Astrocyte (in vitro differentiated cells and primary cell): ENCODE measurements at regions not wholly inside any gene's neighbourhood (a gene's known extent, or its start where the extent isn't known, plus 50 kb on each side); places are given as distances from the start of the nearest gene placed in this dataset.
"Not testable (repeated sequence)": the region's sequence is repeated elsewhere in the genome, so short reads cannot be mapped to it uniquely, and the experiment has no call there.

Experiments
- DNase-seq: peaks from one replicate; pipeline ENCODE4 v3.0.0-alpha.2; 2010; ENCODE audit warnings: low read depth
- FAIRE-seq: peaks from 2 replicates; lab custom pipeline; 2011; peaks lifted over from hg19 to GRCh38; lab: Jason Lieb, UNC
- H2AFZ ChIP-seq: 2 replicates; pipeline ENCODE4 v1.6.0; 2012; ENCODE audit warnings: low read depth, low read length, inconsistent platforms
- H3K27ac ChIP-seq: 2 replicates; pipeline ENCODE4 v1.5.1; 2011; ENCODE audit warnings: low read depth, low read length, inconsistent platforms
- H3K27me3 ChIP-seq: 2 replicates; pipeline ENCODE4 v1.6.0; 2011; ENCODE audit warnings: low read length, inconsistent platforms; ENCODE audit not compliant: insufficient read depth
- H3K36me3 ChIP-seq: 2 replicates; pipeline ENCODE4 v1.5.1; 2011; ENCODE audit warnings: low read length, inconsistent platforms; ENCODE audit not compliant: insufficient read depth
- H3K4me1 ChIP-seq: 2 replicates; pipeline ENCODE4 v1.5.1; 2011; ENCODE audit warnings: low read length, inconsistent platforms; ENCODE audit not compliant: insufficient read depth
- H3K4me2 ChIP-seq: 2 replicates; pipeline ENCODE4 v1.6.0; 2012; ENCODE audit warnings: low read length, inconsistent platforms
- H3K4me3 ChIP-seq: 2 replicates; pipeline ENCODE4 v1.5.1; 2011; ENCODE audit warnings: low read depth, mild to moderate bottlenecking, low read length, inconsistent platforms; ENCODE audit not compliant: insufficient read depth
- H3K79me2 ChIP-seq: 2 replicates; pipeline ENCODE4 v1.6.0; 2012; ENCODE audit warnings: mild to moderate bottlenecking, low read length, inconsistent platforms; ENCODE audit not compliant: insufficient read depth
- H3K9ac ChIP-seq: 2 replicates; pipeline ENCODE4 v1.6.0; 2012; ENCODE audit warnings: mild to moderate bottlenecking, low read length, inconsistent platforms
- H3K9me3 ChIP-seq: 2 replicates; pipeline ENCODE4 v1.5.1; 2012; ENCODE audit warnings: low read depth, mild to moderate bottlenecking, low read length, inconsistent platforms; ENCODE audit not compliant: insufficient read depth
- H4K20me1 ChIP-seq: 2 replicates; pipeline ENCODE4 v1.6.0; 2012; ENCODE audit warnings: low read length, inconsistent platforms; ENCODE audit not compliant: insufficient read depth
- H3K27ac Mint-ChIP-seq: one replicate; pipeline ENCODE4 v1.8.0; 2021; ENCODE audit warnings: mild to moderate bottlenecking, mixed read lengths; ENCODE audit not compliant: unreplicated experiment
- H3K27me3 Mint-ChIP-seq: one replicate; pipeline ENCODE4 v1.8.0; 2021; ENCODE audit warnings: low read depth, mixed read lengths; ENCODE audit not compliant: unreplicated experiment
- H3K36me3 Mint-ChIP-seq: one replicate; pipeline ENCODE4 v1.8.0; 2021; ENCODE audit warnings: low read depth, mixed read lengths; ENCODE audit not compliant: unreplicated experiment
- H3K4me1 Mint-ChIP-seq: one replicate; pipeline ENCODE4 v1.8.0; 2021; ENCODE audit warnings: low read depth, mixed read lengths; ENCODE audit not compliant: unreplicated experiment
- H3K4me3 Mint-ChIP-seq: one replicate; pipeline ENCODE4 v1.8.0; 2021; ENCODE audit warnings: mild to moderate bottlenecking, moderate library complexity, mixed read lengths; ENCODE audit not compliant: unreplicated experiment
- H3K9me3 Mint-ChIP-seq: one replicate; pipeline ENCODE4 v1.8.0; 2021; ENCODE audit warnings: mild to moderate bottlenecking, mixed read lengths; ENCODE audit not compliant: unreplicated experiment
- EZH2 ChIP-seq: IDR thresholded peaks from 2 replicates; pipeline ENCODE4 v1.6.1; 2012; ENCODE audit warnings: mild to moderate bottlenecking, low read length, inconsistent platforms; ENCODE audit not compliant: insufficient read depth
- TF ChIP-seq, protein P1 (sequence below): IDR thresholded peaks from 2 replicates; pipeline ENCODE4 v1.5.1; 2011; ENCODE audit warnings: low read depth, mild to moderate bottlenecking, inconsistent platforms, low read length, moderate library complexity; ENCODE audit not compliant: insufficient read depth

DNA sequence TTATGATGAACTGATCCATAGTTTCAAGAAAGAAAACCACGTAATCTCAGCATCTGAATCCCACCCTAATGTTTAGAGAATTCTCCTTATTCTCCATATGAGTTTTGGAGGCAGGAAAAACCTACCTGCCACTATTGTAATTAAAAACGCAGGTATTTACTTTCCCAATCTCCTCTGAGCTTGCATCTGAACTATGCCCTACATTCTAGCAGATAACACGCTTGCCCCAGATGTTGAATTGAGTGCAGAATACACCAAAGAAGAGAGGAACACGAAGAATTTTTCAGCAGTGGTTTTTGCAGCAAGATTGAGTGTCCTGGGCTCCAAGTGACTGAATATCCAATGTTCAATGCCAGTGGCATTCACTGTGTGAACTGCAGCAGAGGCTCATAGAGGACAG lies 182.4 kb downstream of the COX18 start:
- Histone ChIP-seq H2AFZ (no peak overlapping the region), H4K20me1 (no peaks in the 10 kb centered on the region), H3K4me2 (no peak overlapping the region), H3K27ac (no peak overlapping the region), H3K36me3 (no peaks in the 10 kb centered on the region), H3K27me3 (no peaks in the 10 kb centered on the region), H3K9ac (no peak overlapping the region), H3K79me2 (no peaks in the 10 kb centered on the region), H3K4me1 (no peaks in the 10 kb centered on the region), H3K4me3 (no peak overlapping the region), H3K9me3 (no peaks in the 10 kb centered on the region)
- H3K9me3 Mint-ChIP-seq: peaks cover 2% of the 10 kb centered on the region
- FAIRE-seq: no peak
- H3K27me3 Mint-ChIP-seq: no peaks in the 10 kb centered on the region
- H3K27ac Mint-ChIP-seq: no peak overlapping the region
- no peaks in the 10 kb centered on the region for H3K36me3 Mint-ChIP-seq
- no peak overlapping the region for H3K4me3 Mint-ChIP-seq
- TF ChIP-seq EZH2: no peak
- TF ChIP-seq, protein P1, sequence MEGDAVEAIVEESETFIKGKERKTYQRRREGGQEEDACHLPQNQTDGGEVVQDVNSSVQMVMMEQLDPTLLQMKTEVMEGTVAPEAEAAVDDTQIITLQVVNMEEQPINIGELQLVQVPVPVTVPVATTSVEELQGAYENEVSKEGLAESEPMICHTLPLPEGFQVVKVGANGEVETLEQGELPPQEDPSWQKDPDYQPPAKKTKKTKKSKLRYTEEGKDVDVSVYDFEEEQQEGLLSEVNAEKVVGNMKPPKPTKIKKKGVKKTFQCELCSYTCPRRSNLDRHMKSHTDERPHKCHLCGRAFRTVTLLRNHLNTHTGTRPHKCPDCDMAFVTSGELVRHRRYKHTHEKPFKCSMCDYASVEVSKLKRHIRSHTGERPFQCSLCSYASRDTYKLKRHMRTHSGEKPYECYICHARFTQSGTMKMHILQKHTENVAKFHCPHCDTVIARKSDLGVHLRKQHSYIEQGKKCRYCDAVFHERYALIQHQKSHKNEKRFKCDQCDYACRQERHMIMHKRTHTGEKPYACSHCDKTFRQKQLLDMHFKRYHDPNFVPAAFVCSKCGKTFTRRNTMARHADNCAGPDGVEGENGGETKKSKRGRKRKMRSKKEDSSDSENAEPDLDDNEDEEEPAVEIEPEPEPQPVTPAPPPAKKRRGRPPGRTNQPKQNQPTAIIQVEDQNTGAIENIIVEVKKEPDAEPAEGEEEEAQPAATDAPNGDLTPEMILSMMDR: no peak
- DNase-seq: no peak
- no peaks in the 10 kb centered on the region for H3K4me1 Mint-ChIP-seq

DNA sequence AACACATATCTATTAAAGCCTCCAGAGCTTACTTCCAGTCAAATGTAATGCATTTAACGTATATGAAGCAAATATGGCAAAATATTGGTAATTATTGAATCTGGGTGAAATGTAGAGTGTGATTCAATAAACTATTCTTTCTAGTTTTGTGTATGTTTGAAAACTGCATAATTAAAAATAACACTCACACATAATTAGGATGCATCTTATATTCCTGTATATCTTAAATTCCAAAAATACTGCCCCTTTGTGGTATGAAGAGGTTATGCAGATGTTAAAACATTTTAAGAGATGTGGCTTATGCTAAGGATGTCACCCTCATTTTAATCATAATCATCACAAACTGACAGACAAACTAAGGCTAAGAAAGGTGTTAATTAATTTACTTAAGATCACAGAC lies 182.9 kb downstream of the COX18 start:
- no peak overlapping the region for H3K27ac ChIP-seq
- no peaks in the 10 kb centered on the region for H3K4me1 Mint-ChIP-seq
- no peak overlapping the region for H3K4me2 ChIP-seq
- no peak overlapping the region for H3K4me3 ChIP-seq
- H3K9me3 Mint-ChIP-seq: peaks cover 2% of the 10 kb centered on the region
- H4K20me1 ChIP-seq: no peaks in the 10 kb centered on the region
- no peaks in the 10 kb centered on the region for H3K79me2 ChIP-seq
- H3K4me1 ChIP-seq: no peaks in the 10 kb centered on the region
- H3K27me3 ChIP-seq: no peaks in the 10 kb centered on the region
- H3K27me3 Mint-ChIP-seq: no peaks in the 10 kb centered on the region
- H3K4me3 Mint-ChIP-seq: no peak overlapping the region
- H3K36me3 Mint-ChIP-seq: no peaks in the 10 kb centered on the region
- FAIRE-seq: no peak
- H3K36me3 ChIP-seq: no peaks in the 10 kb centered on the region
- TF ChIP-seq EZH2: no peak
- TF ChIP-seq, protein P1: peak; percentile 28
- no peak for DNase-seq
- no peak overlapping the region for H2AFZ ChIP-seq
- H3K9ac ChIP-seq: no peak overlapping the region
- no peak overlapping the region for H3K27ac Mint-ChIP-seq
- no peaks in the 10 kb centered on the region for H3K9me3 ChIP-seq

DNA sequence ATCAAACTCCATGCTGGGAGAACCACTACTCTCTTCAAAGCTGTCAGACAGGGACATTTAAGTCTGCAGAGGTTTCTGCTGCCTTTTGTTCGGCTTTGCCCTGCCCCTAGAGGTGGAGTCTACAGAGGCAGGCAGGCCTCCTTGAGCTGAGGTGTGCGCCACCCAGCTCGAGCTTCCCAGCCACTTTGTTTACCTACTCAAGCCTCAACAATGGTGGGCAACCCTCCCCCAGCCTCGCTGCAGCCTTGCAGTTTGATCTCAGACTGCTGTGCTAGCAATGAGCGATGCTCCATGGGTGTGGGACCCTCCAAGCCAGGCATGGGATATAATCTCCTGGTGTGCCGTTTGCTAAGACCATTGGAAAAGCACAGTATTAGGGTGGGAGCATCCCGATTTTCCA lies 185.3 kb downstream of the COX18 start:
- H4K20me1 ChIP-seq, H3K4me2 ChIP-seq, H3K27me3 Mint-ChIP-seq, H3K27me3 ChIP-seq, H3K4me3 Mint-ChIP-seq, H2AFZ ChIP-seq, H3K79me2 ChIP-seq, H3K9me3 ChIP-seq, H3K4me1 ChIP-seq, H3K36me3 Mint-ChIP-seq, H3K4me3 ChIP-seq, H3K4me1 Mint-ChIP-seq, H3K9me3 Mint-ChIP-seq, FAIRE-seq, H3K9ac ChIP-seq, DNase-seq, H3K27ac ChIP-seq, H3K36me3 ChIP-seq, H3K27ac Mint-ChIP-seq: not testable (repeated sequence)
